Hematopoietic multipotent progenitor cell treated with erythropoietin and hydrocortisone succinate and interleukin-3 and kit ligand, for 17 days (in vitro differentiated cells): ENCODE measurements at regions not wholly inside any gene's neighbourhood (a gene's known extent, or its start where the extent isn't known, plus 50 kb on each side); places are given as distances from the start of the nearest gene placed in this dataset.
"Not testable (repeated sequence)": the region's sequence is repeated elsewhere in the genome, so short reads cannot be mapped to it uniquely, and the experiment has no call there.

Source experiments
- DNase-seq: peaks from one replicate; pipeline ENCODE4 v3.0.0-alpha.2; 2015; ENCODE audit warnings: low spot score

DNA sequence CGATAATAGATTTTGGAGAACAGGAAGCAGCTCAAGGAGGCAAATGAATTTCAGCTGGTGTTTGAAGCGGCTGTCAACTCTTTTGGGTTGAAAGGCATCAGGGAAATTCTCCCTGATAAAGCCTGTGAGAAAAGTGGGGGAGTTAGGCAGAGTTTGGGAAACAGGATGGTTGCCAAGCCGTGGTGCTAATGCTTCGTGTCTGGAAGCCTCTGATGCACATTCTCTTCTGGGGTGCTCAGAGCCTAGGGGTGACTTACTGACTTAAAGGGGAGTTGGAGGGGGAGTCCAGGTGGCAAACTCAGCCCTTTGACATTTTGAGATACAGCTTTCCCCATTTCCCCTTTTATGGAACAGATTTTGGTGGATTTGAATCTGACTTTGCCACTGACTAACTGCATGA is 202.5 kb upstream of the CLINT1 start:
- DNase-seq: no peak

DNA sequence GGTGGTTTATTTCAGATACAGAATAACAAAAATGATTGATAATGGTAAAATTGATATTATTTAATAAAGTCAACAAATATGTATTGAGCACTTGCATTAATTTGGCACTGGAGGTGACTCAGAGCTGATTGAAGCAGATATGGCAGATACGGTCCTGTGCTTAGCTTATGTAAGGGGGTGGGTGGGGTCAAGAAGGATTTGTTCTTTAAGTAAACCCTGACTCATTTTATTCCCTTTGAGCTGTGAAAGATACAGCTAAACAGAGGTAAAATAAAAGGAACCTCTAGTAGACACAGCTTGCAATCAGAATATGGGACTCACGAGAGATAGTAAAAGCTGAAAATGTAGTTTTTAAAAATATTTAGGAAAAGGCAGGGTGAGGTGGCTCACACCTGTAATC is 201.3 kb upstream of the CLINT1 start:
- DNase-seq: no peak

DNA sequence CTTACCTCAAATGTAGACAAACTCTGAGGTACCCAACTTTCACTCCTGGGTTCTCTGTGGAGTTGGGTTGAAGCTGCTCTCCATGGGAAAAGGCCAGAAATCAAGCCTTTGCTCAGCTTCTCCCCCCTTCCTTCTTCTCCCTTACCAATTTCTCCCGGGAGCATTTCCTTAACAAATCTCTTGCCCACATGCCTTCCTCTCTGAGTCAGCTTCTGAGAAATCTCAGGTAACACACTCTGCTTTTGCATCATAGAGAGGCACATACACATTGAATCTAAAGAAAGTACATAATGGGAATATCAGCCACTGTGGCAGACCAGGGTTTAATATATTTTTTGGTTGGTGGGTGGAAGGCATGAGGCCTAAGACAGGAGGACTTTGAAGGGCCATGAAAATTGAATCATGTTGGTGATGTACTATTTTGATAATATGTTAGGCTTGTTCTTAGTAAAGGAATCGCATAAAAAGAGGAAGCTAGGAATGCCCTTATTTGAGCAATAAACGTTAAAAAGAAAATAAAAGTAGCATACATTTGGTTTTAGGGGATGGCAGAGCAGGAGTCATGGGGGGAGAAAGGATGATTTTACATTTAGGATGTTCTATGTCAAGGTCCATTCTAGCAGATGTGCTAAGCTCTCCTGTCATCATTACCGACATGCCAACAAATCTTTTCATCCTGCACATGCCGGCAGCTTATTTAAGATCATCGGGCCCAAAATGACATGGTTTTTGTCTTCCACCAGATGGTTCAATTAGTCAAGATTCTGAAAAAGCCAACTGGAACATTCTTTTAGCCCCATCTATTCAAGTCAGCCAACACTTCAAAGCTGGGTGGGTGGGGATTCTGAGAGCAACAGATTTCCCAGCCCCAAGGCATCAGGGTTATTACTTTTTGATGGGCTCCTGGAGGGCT is 199.5 kb upstream of the CLINT1 start:
- DNase-seq: no peak

DNA sequence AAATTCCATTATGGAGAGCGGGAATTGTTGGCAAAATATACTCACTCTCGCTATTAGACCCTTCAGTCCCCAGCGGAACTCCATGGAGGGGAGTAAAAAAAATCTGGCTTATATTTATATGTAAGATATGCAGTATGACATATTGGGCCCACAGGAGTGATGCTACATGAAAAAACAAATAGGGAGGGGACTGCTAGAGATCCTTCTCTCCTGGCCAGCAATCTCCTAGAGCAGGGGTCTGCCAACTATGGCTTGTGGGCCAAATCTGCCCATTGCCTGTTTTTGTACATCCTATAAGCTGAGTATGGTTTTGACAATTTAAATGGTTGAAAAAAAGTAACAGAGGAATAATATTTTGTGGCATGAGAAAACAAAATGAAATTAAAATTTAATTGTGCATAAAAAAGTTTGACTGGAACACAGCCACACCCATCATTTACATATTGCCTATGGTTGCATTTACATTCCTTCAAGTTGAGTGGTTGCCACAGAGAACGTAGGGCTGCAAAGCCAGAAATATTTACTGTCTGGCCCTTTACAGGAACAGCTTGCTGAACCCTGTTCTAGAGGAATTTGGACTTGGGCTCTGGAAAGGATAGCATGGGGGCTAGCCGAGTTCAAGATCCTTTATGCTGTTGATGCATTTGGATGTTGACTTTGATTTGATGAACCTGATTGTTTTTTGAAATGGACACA is 197.3 kb upstream of the CLINT1 start:
- no peak for DNase-seq

DNA sequence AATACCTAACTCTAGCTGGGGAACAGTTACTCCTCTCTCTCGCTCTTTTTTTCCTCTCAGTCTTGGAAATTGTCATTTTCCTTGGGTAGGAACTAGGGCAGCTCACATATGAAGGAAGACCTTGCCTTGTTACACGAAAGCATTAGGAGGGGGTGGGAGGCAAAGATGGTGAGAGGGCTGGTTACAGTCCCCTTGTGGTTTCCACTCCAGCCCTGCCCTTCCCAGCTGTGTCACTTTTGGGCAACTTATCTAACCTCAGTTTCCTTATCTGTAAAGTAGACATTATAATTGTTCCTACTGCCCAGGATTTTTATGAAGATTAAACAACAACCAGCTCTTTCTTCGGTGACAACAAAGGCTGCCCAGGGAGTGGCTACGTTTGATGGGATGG is 196.2 kb upstream of the CLINT1 start:
- DNase-seq: no peak

DNA sequence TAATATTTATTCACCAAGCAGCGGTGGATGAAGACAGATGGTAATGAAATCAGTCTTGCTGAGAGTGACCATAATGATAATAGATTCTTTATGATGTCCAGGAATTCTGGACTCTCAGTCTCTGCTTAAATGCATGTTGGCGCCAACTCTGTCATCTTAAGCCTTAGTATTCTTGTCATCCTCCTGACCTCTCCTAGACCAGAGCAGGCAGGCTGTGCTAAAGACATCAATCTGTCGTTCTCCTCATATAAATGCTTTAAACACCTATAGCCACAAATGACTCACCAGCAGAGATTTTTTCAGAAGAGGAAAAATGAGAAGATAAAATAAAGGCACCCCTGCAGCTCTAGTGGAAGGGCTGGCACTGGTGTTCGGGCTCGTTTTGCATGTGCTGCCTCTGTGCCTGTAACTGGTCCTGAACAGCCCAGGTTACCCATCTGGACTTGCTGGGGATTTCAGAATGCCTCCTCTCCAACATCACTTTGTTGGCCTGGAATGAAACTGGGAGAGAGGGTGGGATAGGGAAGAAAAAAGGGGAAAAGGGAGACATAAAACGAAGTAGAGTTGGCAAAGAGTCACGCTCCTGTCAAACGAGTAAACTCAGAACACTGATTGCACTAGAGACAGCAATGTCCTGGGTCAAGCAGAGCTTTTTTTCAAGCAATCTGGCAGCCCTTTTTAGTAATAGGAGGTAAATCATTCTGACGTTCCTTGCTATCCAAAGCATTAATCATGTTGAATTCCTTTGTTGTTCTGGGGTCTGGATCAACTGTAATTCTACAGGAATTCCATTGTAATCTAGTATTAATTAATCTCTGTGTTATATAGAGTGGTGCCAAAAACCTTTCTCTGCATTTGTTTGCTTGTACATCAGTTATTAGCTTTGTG is 195.5 kb upstream of the CLINT1 start:
- DNase-seq: no peak

- no peak for DNase-seq
Observed at GRCh38 chr5:158051036-158051435, 192.1 kb upstream of the CLINT1 start.

DNA sequence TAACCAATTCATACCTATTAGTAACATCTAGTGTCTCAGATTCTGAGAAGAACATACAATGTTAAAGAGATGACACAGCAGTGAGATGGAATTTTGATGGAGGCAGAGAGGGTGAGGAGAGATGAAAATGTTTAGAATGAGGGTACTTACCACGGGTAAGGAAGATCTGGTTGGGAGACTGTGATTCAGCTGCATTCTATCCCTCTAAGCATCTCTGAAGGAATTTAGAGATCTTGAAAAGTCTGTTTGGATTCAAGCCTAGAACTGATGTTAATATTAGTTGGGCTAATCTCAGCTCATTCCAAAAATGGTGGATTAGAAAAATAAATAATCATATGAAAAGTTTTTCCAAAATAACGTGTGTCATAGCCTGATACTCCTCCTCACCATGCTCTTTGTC is 191.5 kb upstream of the CLINT1 start:
- DNase-seq: no peak

DNA sequence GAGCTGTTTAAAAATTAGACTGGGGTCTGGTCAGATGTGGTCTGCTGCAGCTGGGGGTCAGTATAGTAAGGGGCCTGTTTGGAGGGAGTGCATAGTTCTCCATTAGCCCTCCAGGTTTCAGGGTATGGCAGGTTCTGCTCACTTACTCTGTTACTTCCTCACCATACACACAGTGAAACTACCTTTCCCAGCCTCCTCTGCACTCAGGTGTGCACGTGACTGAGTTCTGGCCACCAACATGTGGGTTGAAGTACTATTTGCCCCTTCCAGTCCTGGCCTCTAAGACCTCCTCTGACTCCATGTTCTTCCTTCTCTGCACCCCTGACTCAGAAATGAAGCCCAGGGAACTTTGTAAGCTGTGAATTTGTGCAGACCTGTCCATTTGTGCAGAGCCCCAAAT is 190.5 kb upstream of the CLINT1 start:
- no peak for DNase-seq

GRCh38 chr5:158045696-158046095 is 186.8 kb upstream of the CLINT1 start:
- no peak for DNase-seq

GRCh38 chr5:158039911-158040347 is 181.0 kb upstream of the CLINT1 start:
- no peak for DNase-seq

GRCh38 chr5:158039441-158039840 is 180.5 kb upstream of the CLINT1 start:
- no peak for DNase-seq

DNA sequence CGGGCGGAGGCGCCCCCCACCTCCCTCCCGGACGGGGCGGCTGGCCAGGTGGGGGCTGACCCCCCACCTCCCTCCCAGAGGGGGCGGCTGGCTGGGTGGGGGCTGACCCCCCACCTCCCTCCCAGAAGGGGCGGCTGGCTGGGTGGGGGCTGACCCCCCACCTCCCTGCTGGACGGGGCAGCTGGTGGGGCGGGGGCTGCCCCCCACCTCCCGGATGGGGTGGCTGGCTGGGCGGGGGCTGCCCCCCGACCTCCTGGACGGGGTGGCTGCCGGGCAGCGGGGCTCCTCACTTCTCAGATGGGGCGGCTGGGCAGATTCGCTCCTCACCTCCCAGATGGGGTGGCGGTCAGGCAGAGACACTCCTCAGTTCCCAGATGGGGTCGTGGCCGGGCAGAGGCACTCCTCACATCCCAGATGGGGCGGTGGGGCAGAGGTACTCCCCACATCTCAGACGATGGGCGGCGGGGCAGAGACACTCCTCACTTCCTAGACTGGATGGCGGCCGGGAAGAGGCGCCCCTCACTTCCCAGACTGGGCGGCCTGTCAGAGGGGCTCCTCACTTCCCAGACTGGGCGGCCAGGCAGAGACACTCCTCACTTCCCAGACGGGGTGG is 178.1 kb upstream of the CLINT1 start:
- not testable (repeated sequence) for DNase-seq

GRCh38 chr5:158034586-158034985 is 175.6 kb upstream of the CLINT1 start:
- not testable (repeated sequence) for DNase-seq

- DNase-seq: no peak
Observed at GRCh38 chr5:158033724-158034123, 174.8 kb upstream of the CLINT1 start.

GRCh38 chr5:158033076-158033475 is 174.1 kb upstream of the CLINT1 start:
- DNase-seq: no peak

DNA sequence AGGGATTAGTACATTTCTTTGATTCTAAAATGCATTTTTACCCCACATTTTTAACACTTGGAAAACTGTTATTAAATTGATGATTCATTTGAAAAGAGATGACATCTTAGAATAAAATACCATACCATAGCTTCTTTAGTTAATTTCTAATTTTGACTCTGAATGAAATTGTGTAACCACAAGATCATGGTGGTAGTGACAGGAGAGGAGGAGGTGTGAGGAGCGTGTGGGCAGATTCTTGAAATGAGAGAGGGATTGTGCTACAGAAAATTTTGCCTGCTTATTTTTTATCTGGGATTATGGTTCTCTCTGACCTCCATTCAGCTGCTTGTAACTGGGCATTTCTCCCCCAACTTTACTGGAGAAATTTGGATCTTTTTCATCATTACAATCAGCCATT is 173.3 kb upstream of the CLINT1 start:
- no peak for DNase-seq

GRCh38 chr5:158027806-158028775 is 169.1 kb upstream of the CLINT1 start:
- no peak for DNase-seq

DNA sequence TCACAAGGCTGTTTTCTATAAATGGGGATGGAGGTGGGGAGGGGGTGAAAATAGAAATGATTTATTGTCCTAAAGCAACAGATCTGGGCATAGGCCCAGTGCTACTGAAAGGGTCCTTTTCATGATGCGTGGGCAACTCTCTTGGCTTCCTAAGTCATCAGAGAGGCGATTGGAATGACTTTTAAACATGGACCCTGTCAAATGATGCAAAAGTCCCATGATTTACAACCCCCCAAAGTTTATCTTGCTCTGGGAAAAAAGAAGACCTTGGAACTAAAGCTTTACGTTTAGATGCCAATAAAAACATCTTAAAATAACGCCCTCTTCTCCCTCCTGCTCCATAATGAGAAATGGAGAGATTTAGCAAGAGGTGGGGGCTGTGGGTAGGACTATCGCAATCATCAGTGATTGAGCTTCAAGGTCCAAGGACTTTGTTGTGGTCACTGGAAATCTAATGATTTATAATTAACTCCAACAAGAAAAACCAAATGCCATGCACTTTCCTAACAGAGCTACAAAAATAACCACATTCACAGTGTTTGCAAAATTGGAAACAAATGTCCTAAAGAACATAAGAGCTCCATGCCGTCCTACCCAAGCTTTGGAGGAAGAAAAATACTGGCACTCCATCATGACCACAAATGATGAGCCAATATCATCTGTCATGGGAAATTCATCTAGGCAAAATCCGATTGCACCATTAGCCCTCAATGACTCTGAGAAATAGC is 167.5 kb upstream of the CLINT1 start:
- DNase-seq: no peak

- DNase-seq: no peak
Observed at GRCh38 chr5:158023266-158023665, 164.3 kb upstream of the CLINT1 start.
